H1 (cell line): ENCODE measurements at regions not wholly inside any gene's neighbourhood (a gene's known extent, or its start where the extent isn't known, plus 50 kb on each side); places are given as distances from the start of the nearest gene placed in this dataset.

Source experiments
- CTCF ChIA-PET: fragments of 300-600 bp; sonication (Branson Sonifier 250); formaldehyde crosslinking; loops from one replicate; lab custom pipeline; 2021; ENCODE audit not compliant: partially characterized antibody; lab: Charles Lee
- POLR2A ChIA-PET: fragments of 300-600 bp; sonication (Branson Sonifier 250); formaldehyde crosslinking; loops from one replicate; lab custom pipeline; 2021; ENCODE audit warnings: inconsistent platforms; ENCODE audit not compliant: partially characterized antibody; lab: Charles Lee
- DNase-seq, 2 experiments: peaks; one replicate each; pipeline versions ENCODE4 v3.0.0 to v3.0.0-alpha.2; 2010 to 2022; ENCODE audit warnings: low spot score in 2 of 2, low read depth in 1 of 2, mixed read lengths in 1 of 2
- FAIRE-seq: peaks from 2 replicates; lab custom pipeline; 2011; peaks lifted over from hg19 to GRCh38; lab: Jason Lieb, UNC
- H2AFZ ChIP-seq: 2 replicates; pipeline ENCODE4 v1.8.1; 2012; ENCODE audit warnings: low read length, inconsistent platforms
- H2AK5ac ChIP-seq: 2 replicates; pipeline ENCODE4 v1.6.1; 2013; ENCODE audit warnings: low read depth, low read length
- H2BK120ac ChIP-seq: replicated peaks from 2 replicates; pipeline ENCODE3; 2013; ENCODE audit warnings: low read depth, low read length, inconsistent platforms
- H2BK12ac ChIP-seq: 2 replicates; pipeline ENCODE4 v1.6.1; 2013; ENCODE audit warnings: low read depth, low read length
- H2BK15ac ChIP-seq: 2 replicates; pipeline ENCODE4 v1.6.1; 2013; ENCODE audit warnings: low read length
- H2BK20ac ChIP-seq: 2 replicates; pipeline ENCODE4 v1.6.1; 2013; ENCODE audit warnings: low read length
- H2BK5ac ChIP-seq: 2 replicates; pipeline ENCODE4 v1.6.1; 2013; ENCODE audit warnings: low read depth, low read length
- H3K14ac ChIP-seq: 2 replicates; pipeline ENCODE4 v1.6.1; 2013; ENCODE audit warnings: inconsistent platforms; ENCODE audit not compliant: insufficient read length
- H3K18ac ChIP-seq: 2 replicates; pipeline ENCODE4 v1.6.1; 2013; ENCODE audit warnings: low read length; ENCODE audit errors: extremely low read depth
- H3K23ac ChIP-seq: 2 replicates; pipeline ENCODE4 v1.6.1; 2013; ENCODE audit warnings: inconsistent platforms; ENCODE audit not compliant: insufficient read length
- H3K23me2 ChIP-seq: 2 replicates; pipeline ENCODE4 v1.6.1; 2013; ENCODE audit warnings: low read depth, low read length
- H3K27ac ChIP-seq: 2 replicates; pipeline ENCODE4 v1.6.1; 2011; ENCODE audit warnings: low read depth, low read length, inconsistent platforms
- H3K27me3 ChIP-seq, 4 experiments: replicated peaks in 1 of 4; 1 replicate in 1 of 4; 2 replicates in 3 of 4; pipeline versions ENCODE4 v1.6.1 to v1.8.1; 2011 to 2013; ENCODE audit warnings: low read length in 3 of 4, mild to moderate bottlenecking in 3 of 4, inconsistent platforms in 2 of 4, mixed read lengths in 2 of 4, moderate library complexity in 1 of 4; ENCODE audit not compliant: control insufficient read depth in 3 of 4, insufficient read depth in 3 of 4; ENCODE audit errors: extremely low read depth in 1 of 4
- H3K36me3 ChIP-seq, 4 experiments: 2 replicates each; pipeline versions ENCODE4 v1.6.1 to v1.8.1; 2011 to 2013; ENCODE audit warnings: mild to moderate bottlenecking in 4 of 4, low read length in 3 of 4, moderate library complexity in 2 of 4, control low read depth in 1 of 4, inconsistent platforms in 1 of 4; ENCODE audit not compliant: insufficient read depth in 4 of 4, control insufficient read depth in 2 of 4
- H3K4ac ChIP-seq: replicated peaks from 2 replicates; pipeline ENCODE3; 2013; ENCODE audit warnings: low read length, low read depth, mixed read lengths, inconsistent platforms; ENCODE audit not compliant: insufficient read length
- H3K4me1 ChIP-seq, 4 experiments: replicated peaks in 1 of 4; 1 replicate in 1 of 4; 2 replicates in 3 of 4; pipeline versions ENCODE4 v1.6.1 to v1.8.1; 2011 to 2013; ENCODE audit warnings: low read length in 3 of 4, inconsistent platforms in 2 of 4, mixed read lengths in 1 of 4; ENCODE audit not compliant: insufficient read depth in 4 of 4, control insufficient read depth in 3 of 4
- H3K4me2 ChIP-seq, 2 experiments: 2 replicates each; pipeline versions ENCODE4 v1.6.1 to v1.8.1; 2011 to 2013; ENCODE audit warnings: low read depth in 2 of 2, low read length in 2 of 2, control low read depth in 1 of 2, inconsistent platforms in 1 of 2, mild to moderate bottlenecking in 1 of 2; ENCODE audit not compliant: insufficient read depth in 1 of 2
- H3K4me3 ChIP-seq, 4 experiments: fragments of 200-600, 300-600 bp in 1 of 4; sonication (generic), shearing (Covaris generic), sonication (Bioruptor Twin) in 1 of 4; 2 replicates each; pipeline versions ENCODE4 v1.5.1 to v1.8.1; 2011 to 2016; ENCODE audit warnings: low read length in 4 of 4, low read depth in 3 of 4, control low read depth in 2 of 4, inconsistent platforms in 2 of 4, mild to moderate bottlenecking in 2 of 4, mixed read lengths in 1 of 4, moderate library complexity in 1 of 4; ENCODE audit not compliant: insufficient read depth in 2 of 4; ENCODE audit errors: extremely low read depth in 1 of 4
- H3K56ac ChIP-seq: replicated peaks from 2 replicates; pipeline ENCODE3; 2013; ENCODE audit warnings: low read depth, mild to moderate bottlenecking, mixed read lengths, low read length, inconsistent platforms; ENCODE audit not compliant: insufficient read length
- H3K79me1 ChIP-seq: 2 replicates; pipeline ENCODE4 v1.6.1; 2013; ENCODE audit warnings: low read depth, low read length, control low read depth
- H3K79me2 ChIP-seq, 2 experiments: 2 replicates each; pipeline versions ENCODE4 v1.6.1 to v1.8.1; 2012 to 2013; ENCODE audit warnings: low read length in 2 of 2, mild to moderate bottlenecking in 2 of 2, inconsistent platforms in 1 of 2; ENCODE audit not compliant: insufficient read depth in 2 of 2, control insufficient read depth in 1 of 2
- H3K9ac ChIP-seq, 4 experiments: replicated peaks in 1 of 4; 1 replicate in 1 of 4; 2 replicates in 3 of 4; pipeline versions ENCODE4 v1.6.1 to v1.8.1; 2011 to 2013; ENCODE audit warnings: low read depth in 3 of 4, low read length in 3 of 4, control low read depth in 2 of 4, mild to moderate bottlenecking in 2 of 4, moderate library complexity in 2 of 4, inconsistent platforms in 1 of 4; ENCODE audit errors: extremely low read depth in 1 of 4
- H3K9me3 ChIP-seq, 2 experiments: 2 replicates each; pipeline versions ENCODE4 v1.6.1 to v1.8.1; 2012 to 2013; ENCODE audit warnings: mild to moderate bottlenecking in 2 of 2, moderate library complexity in 2 of 2, control low read depth in 1 of 2, inconsistent platforms in 1 of 2, low read depth in 1 of 2, low read length in 1 of 2, mixed read lengths in 1 of 2; ENCODE audit not compliant: insufficient read depth in 2 of 2
- H4K20me1 ChIP-seq, 2 experiments: replicated peaks in 1 of 2; 2 replicates each; pipeline versions ENCODE3 to v1.8.1; 2011 to 2013; ENCODE audit warnings: inconsistent platforms in 2 of 2, low read length in 2 of 2, mild to moderate bottlenecking in 1 of 2; ENCODE audit not compliant: insufficient read depth in 2 of 2, control insufficient read depth in 1 of 2
- H4K5ac ChIP-seq: 2 replicates; pipeline ENCODE4 v1.6.1; 2013; ENCODE audit warnings: low read length, low read depth, mixed read lengths, inconsistent platforms; ENCODE audit not compliant: insufficient read length
- H4K8ac ChIP-seq: 2 replicates; pipeline ENCODE4 v1.8.0; 2013; ENCODE audit warnings: mild to moderate bottlenecking, moderate library complexity, low read length, inconsistent platforms; ENCODE audit not compliant: insufficient read depth; ENCODE audit errors: extremely low read depth
- H4K91ac ChIP-seq: replicated peaks from 2 replicates; pipeline ENCODE3; 2013; ENCODE audit warnings: low read length, mixed read lengths, inconsistent platforms; ENCODE audit not compliant: insufficient read length
- ASH2L ChIP-seq: fragments of 200-600, 300-600 bp; sonication (generic); IDR thresholded peaks from one replicate; pipeline ENCODE4 v1.7.1; 2017; ENCODE audit warnings: low read length
- BCL11A ChIP-seq, 2 experiments: IDR thresholded peaks; one replicate each; pipeline ENCODE4 v1.6.1; 2011; ENCODE audit warnings: low read depth in 2 of 2, low read length in 2 of 2, mild to moderate bottlenecking in 2 of 2
- EGR1 ChIP-seq: IDR thresholded peaks from 2 replicates; pipeline ENCODE4 v1.6.1; 2011; ENCODE audit warnings: low read depth, low read length, borderline replicate concordance
- FOSL1 ChIP-seq: IDR thresholded peaks from 2 replicates; pipeline ENCODE4 v1.6.1; 2011; ENCODE audit warnings: mild to moderate bottlenecking, low read depth, low read length, moderate library complexity; ENCODE audit not compliant: insufficient read depth
- RNF2 ChIP-seq: fragments of 200-900, 300-1000 bp; sonication (generic); IDR thresholded peaks from 2 replicates; pipeline ENCODE4 v1.7.1; 2016; ENCODE audit warnings: borderline replicate concordance, low read depth, mild to moderate bottlenecking, antibody characterized with exemption, low read length; ENCODE audit not compliant: poor library complexity, severe bottlenecking; ENCODE audit errors: missing control alignments
- RXRA ChIP-seq: IDR thresholded peaks from 2 replicates; pipeline ENCODE4 v1.6.1; 2011; ENCODE audit warnings: low read depth, mild to moderate bottlenecking, low read length, moderate library complexity; ENCODE audit not compliant: insufficient read depth
- TAF1 ChIP-seq: IDR thresholded peaks from 2 replicates; pipeline ENCODE4 v1.6.1; 2011; ENCODE audit warnings: mild to moderate bottlenecking, low read depth, low read length
- WGBS, 2 experiments: shearing (Covaris generic) in 1 of 2; methylation state at CpG; one replicate each; pipeline versions ENCODE4 v1.1.6 to v1.1.7; 2013 to 2015; ENCODE audit warnings: low lambda C conversion rate in 2 of 2, mixed read lengths in 2 of 2, inconsistent platforms in 1 of 2, low coverage in 1 of 2, missing lambda C conversion rate in 1 of 2; ENCODE audit not compliant: insufficient replicate concordance in 2 of 2, insufficient coverage in 1 of 2, insufficient read length in 1 of 2; ENCODE audit errors: extremely low coverage in 1 of 2, missing lambda C conversion rate in 1 of 2; 5-methylcytosine and 5-hydroxymethylcytosine counted together
- TF ChIP-seq, protein P1 (sequence below): IDR thresholded peaks from 2 replicates; pipeline ENCODE4 v1.6.1; 2012; ENCODE audit warnings: inconsistent platforms
- TF ChIP-seq, protein P2 (sequence below): IDR thresholded peaks from 2 replicates; pipeline ENCODE4 v1.6.1; 2011; ENCODE audit warnings: low read depth, mild to moderate bottlenecking, low read length; ENCODE audit not compliant: insufficient read depth
- TF ChIP-seq, protein P3 (sequence below): IDR thresholded peaks from 2 replicates; pipeline ENCODE4 v1.6.1; 2011; ENCODE audit warnings: low read length, improper control_type of control experiment
- TF ChIP-seq, protein P4 (sequence below): IDR thresholded peaks from 2 replicates; pipeline ENCODE4 v1.6.1; 2012; ENCODE audit warnings: low read length, inconsistent platforms

DNA sequence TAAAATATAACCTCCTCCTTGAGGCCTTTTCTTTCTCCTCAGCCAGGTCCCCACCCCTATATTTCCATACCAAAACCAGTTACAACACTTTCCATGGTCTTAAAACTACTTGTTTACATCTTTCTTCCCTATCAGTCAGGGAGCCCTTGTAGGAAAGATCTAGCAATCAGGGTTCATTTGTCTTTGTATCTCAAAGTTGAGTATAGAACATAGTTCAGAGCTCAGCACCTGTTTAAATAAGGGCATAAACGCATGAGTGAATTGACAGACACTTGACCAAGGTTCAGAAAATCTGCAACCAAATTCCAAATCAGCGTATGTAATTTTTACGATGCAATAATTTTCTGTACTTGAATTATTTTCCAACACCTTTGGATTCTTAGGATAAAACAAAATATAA, 352.2 kb upstream of the MAGEB16 start:
- Histone ChIP-seq H2AK5ac (no peak overlapping the region), H3K23ac (no peak overlapping the region), H2BK12ac (no peak overlapping the region), H3K4ac (no peak overlapping the region), H4K8ac (no peak overlapping the region), H3K9me3 (no peaks in the 10 kb centered on the region), H2BK5ac (no peak overlapping the region), H3K27me3 (no peaks in the 10 kb centered on the region), H2AFZ (no peak overlapping the region), H3K14ac (no peak overlapping the region), H3K4me1 (peaks cover 0 to 5% (median 0%) of the 10 kb centered on the region in 4 experiments; a peak in 3 of 7 replicates), H3K27ac (no peak overlapping the region), H3K9ac (no peak overlapping the region), H3K79me2 (no peaks in the 10 kb centered on the region), H2BK120ac (no peak overlapping the region), H3K18ac (no peak overlapping the region), H4K91ac (no peak overlapping the region), H3K36me3 (no peaks in the 10 kb centered on the region), H4K20me1 (no peaks in the 10 kb centered on the region), H3K56ac (no peak overlapping the region), H3K23me2 (no peaks in the 10 kb centered on the region), H2BK15ac (no peak overlapping the region), H2BK20ac (no peak overlapping the region), H3K4me2 (no peak overlapping the region), H3K79me1 (no peaks in the 10 kb centered on the region), H3K4me3 (no peak overlapping the region), H4K5ac (no peak overlapping the region)
- POLR2A ChIA-PET, result no interaction called here
- FAIRE-seq (no peak), DNase-seq (no peak)
- WGBS, 2 experiments, result 100% methylated on average over 3 of the region's 3 CpGs; no CpG with 5 or more reads in 1 of the 2 experiments
- CTCF ChIA-PET, result no interaction called here
- no peak for TF ChIP-seq RNF2
- TF ChIP-seq BCL11A (IDR thresholded peaks at IDR 0.05; ENCODE audit: low read depth in 2 of 2, low read length in 2 of 2), result no peak
- TF ChIP-seq, protein P1, sequence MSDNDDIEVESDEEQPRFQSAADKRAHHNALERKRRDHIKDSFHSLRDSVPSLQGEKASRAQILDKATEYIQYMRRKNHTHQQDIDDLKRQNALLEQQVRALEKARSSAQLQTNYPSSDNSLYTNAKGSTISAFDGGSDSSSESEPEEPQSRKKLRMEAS, result no peak
- TF ChIP-seq EGR1, result no peak
- TF ChIP-seq, protein P2, sequence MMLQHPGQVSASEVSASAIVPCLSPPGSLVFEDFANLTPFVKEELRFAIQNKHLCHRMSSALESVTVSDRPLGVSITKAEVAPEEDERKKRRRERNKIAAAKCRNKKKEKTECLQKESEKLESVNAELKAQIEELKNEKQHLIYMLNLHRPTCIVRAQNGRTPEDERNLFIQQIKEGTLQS, result no peak
- no peak for TF ChIP-seq RXRA
- TF ChIP-seq ASH2L, result no peak
- TF ChIP-seq, protein P3, sequence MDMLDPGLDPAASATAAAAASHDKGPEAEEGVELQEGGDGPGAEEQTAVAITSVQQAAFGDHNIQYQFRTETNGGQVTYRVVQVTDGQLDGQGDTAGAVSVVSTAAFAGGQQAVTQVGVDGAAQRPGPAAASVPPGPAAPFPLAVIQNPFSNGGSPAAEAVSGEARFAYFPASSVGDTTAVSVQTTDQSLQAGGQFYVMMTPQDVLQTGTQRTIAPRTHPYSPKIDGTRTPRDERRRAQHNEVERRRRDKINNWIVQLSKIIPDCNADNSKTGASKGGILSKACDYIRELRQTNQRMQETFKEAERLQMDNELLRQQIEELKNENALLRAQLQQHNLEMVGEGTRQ, result no peak
- no peak for TF ChIP-seq FOSL1
- no peak for TF ChIP-seq TAF1
- TF ChIP-seq, protein P4, sequence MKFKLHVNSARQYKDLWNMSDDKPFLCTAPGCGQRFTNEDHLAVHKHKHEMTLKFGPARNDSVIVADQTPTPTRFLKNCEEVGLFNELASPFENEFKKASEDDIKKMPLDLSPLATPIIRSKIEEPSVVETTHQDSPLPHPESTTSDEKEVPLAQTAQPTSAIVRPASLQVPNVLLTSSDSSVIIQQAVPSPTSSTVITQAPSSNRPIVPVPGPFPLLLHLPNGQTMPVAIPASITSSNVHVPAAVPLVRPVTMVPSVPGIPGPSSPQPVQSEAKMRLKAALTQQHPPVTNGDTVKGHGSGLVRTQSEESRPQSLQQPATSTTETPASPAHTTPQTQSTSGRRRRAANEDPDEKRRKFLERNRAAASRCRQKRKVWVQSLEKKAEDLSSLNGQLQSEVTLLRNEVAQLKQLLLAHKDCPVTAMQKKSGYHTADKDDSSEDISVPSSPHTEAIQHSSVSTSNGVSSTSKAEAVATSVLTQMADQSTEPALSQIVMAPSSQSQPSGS, result no peak
